GM23248 (cell line): ENCODE measurements at regions not wholly inside any gene's neighbourhood (a gene's known extent, or its start where the extent isn't known, plus 50 kb on each side); places are given as distances from the start of the nearest gene placed in this dataset.

Source experiments
- DNase-seq: peaks from one replicate; pipeline ENCODE4 v3.0.0-alpha.2; 2015
- H2AFZ ChIP-seq: fragments of 200-600 bp; sonication (generic); 2 replicates; pipeline ENCODE4 v1.6.1; 2016; ENCODE audit warnings: antibody characterized with exemption
- H3F3A ChIP-seq: fragments of 200-600 bp; sonication (generic); 2 replicates; pipeline ENCODE4 v1.6.1; 2016; ENCODE audit warnings: mild to moderate bottlenecking, antibody characterized with exemption, mixed run types; ENCODE audit not compliant: insufficient read depth
- H3K27ac ChIP-seq: fragments of 200-600 bp; sonication (generic); 2 replicates; pipeline ENCODE4 v1.5.1; 2016; ENCODE audit warnings: mild to moderate bottlenecking
- H3K27me3 ChIP-seq: fragments of 200-600 bp; sonication (generic); replicated peaks from 2 replicates; pipeline ENCODE4 v1.6.1; 2016; ENCODE audit warnings: mild to moderate bottlenecking; ENCODE audit not compliant: insufficient read depth
- H3K36me3 ChIP-seq: fragments of 200-600 bp; sonication (generic); 2 replicates; pipeline ENCODE4 v1.6.1; 2016; ENCODE audit warnings: low read depth, mild to moderate bottlenecking
- H3K4me1 ChIP-seq: fragments of 200-600 bp; sonication (generic); 2 replicates; pipeline ENCODE4 v1.6.1; 2016; ENCODE audit warnings: mild to moderate bottlenecking; ENCODE audit not compliant: insufficient read depth
- H3K4me2 ChIP-seq: fragments of 200-600 bp; sonication (generic); one replicate; pipeline ENCODE4 v1.6.1; 2016; ENCODE audit warnings: mild to moderate bottlenecking; ENCODE audit not compliant: unreplicated experiment
- H3K4me3 ChIP-seq: fragments of 200-600 bp; sonication (generic); 2 replicates; pipeline ENCODE4 v1.5.1; 2016; ENCODE audit warnings: mild to moderate bottlenecking
- H3K79me2 ChIP-seq: fragments of 200-600 bp; sonication (generic); 2 replicates; pipeline ENCODE4 v1.6.1; 2016; ENCODE audit warnings: mild to moderate bottlenecking; ENCODE audit not compliant: insufficient read depth
- H3K9ac ChIP-seq: fragments of 200-600 bp; sonication (generic); 2 replicates; pipeline ENCODE4 v1.6.1; 2016; ENCODE audit warnings: mild to moderate bottlenecking
- H3K9me2 ChIP-seq: fragments of 200-600 bp; sonication (generic); 2 replicates; pipeline ENCODE4 v1.6.1; 2016; ENCODE audit warnings: mixed run types, mild to moderate bottlenecking, moderate library complexity; ENCODE audit not compliant: insufficient read depth
- H3K9me3 ChIP-seq: fragments of 200-600 bp; sonication (generic); one replicate; pipeline ENCODE4 v1.6.1; 2017; ENCODE audit warnings: low read depth
- H4K20me1 ChIP-seq: fragments of 200-600 bp; sonication (generic); 2 replicates; pipeline ENCODE4 v1.6.0; 2016; ENCODE audit not compliant: insufficient read depth
- EZH2 ChIP-seq: fragments of 200-600 bp; sonication (generic); IDR thresholded peaks from 2 replicates; pipeline ENCODE4 v1.6.1; 2018; ENCODE audit warnings: antibody characterized with exemption, mild to moderate bottlenecking; ENCODE audit not compliant: insufficient read depth, poor library complexity, severe bottlenecking
- EZH2phosphoT487 ChIP-seq: fragments of 200-600 bp; sonication (generic); IDR thresholded peaks from 2 replicates; pipeline ENCODE4 v1.6.1; 2018; ENCODE audit warnings: antibody characterized with exemption, moderate library complexity, mild to moderate bottlenecking, low read depth; ENCODE audit not compliant: insufficient read depth
- WGBS, 2 experiments: methylation state at CpG; one replicate each; pipeline ENCODE4 v1.1.6; 2015 to 2017; ENCODE audit warnings: low lambda C conversion rate in 2 of 2, low coverage in 1 of 2; ENCODE audit errors: missing lambda C conversion rate in 2 of 2; 5-methylcytosine and 5-hydroxymethylcytosine counted together
- in situ Hi-C: fragments of 300-500 bp; cut with MboI; formaldehyde crosslinking; loops from 2 replicates; pipeline ENCODE4 v1.15.0; 2020

GRCh38 chr5:87119588-87119987, 148.1 kb upstream of the RASA1 start:
- H2AFZ ChIP-seq = no peak overlapping the region
- no peak for DNase-seq
- no peak overlapping the region for H3K4me3 ChIP-seq
- no peak overlapping the region for H3K9ac ChIP-seq
- 98 to 100% methylated on average over 3 of the region's 3 CpGs for WGBS, 2 experiments
- TF ChIP-seq EZH2 = no peak
- TF ChIP-seq EZH2phosphoT487 = no peak
- H3K9me3 ChIP-seq = no peaks in the 10 kb centered on the region
- no peaks in the 10 kb centered on the region for H4K20me1 ChIP-seq
- H3K4me2 ChIP-seq = peak overlapping the region; percentile 78
- no peaks in the 10 kb centered on the region for H3K9me2 ChIP-seq
- peaks cover 61% of the 10 kb centered on the region for H3K4me1 ChIP-seq
- H3K79me2 ChIP-seq = no peaks in the 10 kb centered on the region
- H3K27ac ChIP-seq = no peak overlapping the region; the same call in 1 of the 2 replicates
- no peaks in the 10 kb centered on the region for H3K36me3 ChIP-seq
- in situ Hi-C loops = no loop called here
- H3K27me3 ChIP-seq = no peaks in the 10 kb centered on the region
- peaks cover 42% of the 10 kb centered on the region for H3F3A ChIP-seq

- no peaks in the 10 kb centered on the region for H3K36me3 ChIP-seq
- peak overlapping the region; percentile 78 for H3K4me2 ChIP-seq
- H3K9me2 ChIP-seq = no peaks in the 10 kb centered on the region
- H2AFZ ChIP-seq = no peak overlapping the region
- peak overlapping the region; percentile 79 for H3K27ac ChIP-seq
- no peak for TF ChIP-seq EZH2
- no peak for TF ChIP-seq EZH2phosphoT487
- H3K9me3 ChIP-seq = no peaks in the 10 kb centered on the region
- peak overlapping the region; percentile 57 for H3K4me3 ChIP-seq
- no peaks in the 10 kb centered on the region for H4K20me1 ChIP-seq
- H3K79me2 ChIP-seq = no peaks in the 10 kb centered on the region
- no peaks in the 10 kb centered on the region for H3K27me3 ChIP-seq
- DNase-seq = peak; percentile 95
- peak overlapping the region; percentile 16; the same call in 1 of the 2 replicates for H3K9ac ChIP-seq
- peaks cover 71% of the 10 kb centered on the region for H3K4me1 ChIP-seq
- 0% methylated on average over 2 of the region's 2 CpGs for WGBS, 2 experiments
- in situ Hi-C loops = no loop called here
- peaks cover 42% of the 10 kb centered on the region for H3F3A ChIP-seq
These were observed 147.0 kb upstream of the RASA1 start for GRCh38 chr5:87120518-87121303.

GRCh38 chr5:87121304-87122150, 146.2 kb upstream of the RASA1 start:
- no peaks in the 10 kb centered on the region for H4K20me1 ChIP-seq
- no peaks in the 10 kb centered on the region for H3K79me2 ChIP-seq
- no peaks in the 10 kb centered on the region for H3K9me3 ChIP-seq
- H3K4me1 ChIP-seq = peaks cover 79% of the 10 kb centered on the region
- H3K36me3 ChIP-seq = no peaks in the 10 kb centered on the region
- peak; percentile 95 for DNase-seq
- H3K27ac ChIP-seq = peak overlapping the region; percentile 79
- no peak for TF ChIP-seq EZH2phosphoT487
- H3K4me2 ChIP-seq = peak overlapping the region; percentile 78
- H3K27me3 ChIP-seq = no peaks in the 10 kb centered on the region
- WGBS, 2 experiments = 58% methylated on average over 5 of the region's 5 CpGs
- H2AFZ ChIP-seq = no peak overlapping the region
- peak overlapping the region; percentile 57 for H3K4me3 ChIP-seq
- peaks cover 45% of the 10 kb centered on the region for H3F3A ChIP-seq
- no peaks in the 10 kb centered on the region for H3K9me2 ChIP-seq
- in situ Hi-C loops = no loop called here
- H3K9ac ChIP-seq = peak overlapping the region; percentile 16; the same call in 1 of the 2 replicates

- peaks cover 83% of the 10 kb centered on the region for H3K4me1 ChIP-seq
- H3K9me3 ChIP-seq = no peaks in the 10 kb centered on the region
- peaks cover 54% of the 10 kb centered on the region for H3F3A ChIP-seq
- peak overlapping the region; percentile 79; the same call in 1 of the 2 replicates for H3K27ac ChIP-seq
- H3K9me2 ChIP-seq = no peaks in the 10 kb centered on the region
- H2AFZ ChIP-seq = 0 out of 2 replicates have a peak overlapping the region, but pooled peaks have one; percentile 2
- peak overlapping the region; percentile 78 for H3K4me2 ChIP-seq
- H4K20me1 ChIP-seq = no peaks in the 10 kb centered on the region
- 73 to 78% methylated on average over 4 of the region's 4 CpGs for WGBS, 2 experiments
- in situ Hi-C loops = no loop called here
- no peak for DNase-seq
- no peaks in the 10 kb centered on the region for H3K79me2 ChIP-seq
- H3K36me3 ChIP-seq = no peaks in the 10 kb centered on the region
- H3K4me3 ChIP-seq = no peak overlapping the region
- H3K27me3 ChIP-seq = no peaks in the 10 kb centered on the region
- TF ChIP-seq EZH2 (no peak), EZH2phosphoT487 (no peak)
- no peak overlapping the region for H3K9ac ChIP-seq
These were observed 145.3 kb upstream of the RASA1 start for GRCh38 chr5:87122151-87122977.
